SH-SY5Y (cell line): ENCODE measurements at regions not wholly inside any gene's neighbourhood (a gene's known extent, or its start where the extent isn't known, plus 50 kb on each side); places are given as distances from the start of the nearest gene placed in this dataset.

Experiments used
- GATA2 ChIP-seq: IDR thresholded peaks from 2 replicates; pipeline ENCODE4 v1.6.1; 2011; ENCODE audit warnings: mild to moderate bottlenecking, low read depth, low read length
- GATA3 ChIP-seq: IDR thresholded peaks from 2 replicates; pipeline ENCODE4 v1.6.1; 2011; ENCODE audit warnings: low read depth, mild to moderate bottlenecking, low read length, moderate library complexity

DNA sequence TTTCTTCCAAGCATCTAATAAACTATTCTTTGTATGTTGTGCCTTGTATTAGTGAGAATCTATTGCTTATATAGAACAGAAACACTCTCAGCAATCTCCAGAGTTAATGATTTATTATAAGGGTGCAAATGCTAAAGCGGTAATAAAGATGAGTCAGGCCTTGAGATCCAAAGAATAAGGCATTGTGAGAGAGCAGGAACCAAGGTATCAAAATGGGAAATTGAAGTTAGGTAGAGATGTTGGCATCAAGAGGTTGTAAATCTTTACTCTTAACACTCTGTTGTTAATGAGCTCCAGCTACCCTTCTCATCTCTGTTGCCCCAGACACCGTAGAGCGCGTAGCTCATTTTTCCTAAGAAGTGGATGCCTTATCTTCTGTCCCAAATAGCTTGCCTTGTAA is 375.2 kb downstream of the ARL4A start:
- TF ChIP-seq GATA3 (no peak), GATA2 (no peak)
